Erythroblast (primary cell): ENCODE measurements at regions not wholly inside any gene's neighbourhood (a gene's known extent, or its start where the extent isn't known, plus 50 kb on each side); places are given as distances from the start of the nearest gene placed in this dataset.

Experiments used
- GATA1 ChIP-seq: IDR thresholded peaks from 2 replicates; pipeline ENCODE4 v1.6.1; 2011; ENCODE audit warnings: low read depth, mild to moderate bottlenecking, control low read depth, low read length, moderate library complexity
- POLR2A ChIP-seq: IDR thresholded peaks from 2 replicates; pipeline ENCODE4 v1.6.1; 2011; ENCODE audit warnings: mild to moderate bottlenecking, low read length

- TF ChIP-seq POLR2A (no peak), GATA1 (no peak)
These were observed 111.8 kb downstream of the TUBA3C start for GRCh38 chr13:19069684-19070397.
